Heart left ventricle (tissue), 16 donors: ENCODE measurements at regions not wholly inside any gene's neighbourhood (a gene's known extent, or its start where the extent isn't known, plus 50 kb on each side); places are given as distances from the start of the nearest gene placed in this dataset.

Experiments
- ATAC-seq, 4 donors: fragments of 200-7000 bp; cut with Tn5 transposase; one replicate each; pipeline ENCODE4 v1.9.1; 2020 to 2022; ENCODE audit warnings: moderate library complexity in 4 of 4, mild to moderate bottlenecking in 3 of 4, moderate number of reproducible peaks in 1 of 4
- DNase-seq, 5 donors: peaks; one replicate each; pipeline ENCODE4 v3.0.0-alpha.2; 2020
- H3K27ac ChIP-seq, 12 donors: fragments of 200-600 bp; sonication (generic) in 4 of 12; one replicate each; pipeline versions ENCODE4 v1.5.0 to v1.8.0; 2016 to 2022; ENCODE audit warnings: mild to moderate bottlenecking in 2 of 12
- H3K27me3 ChIP-seq, 9 donors: fragments of 200-600 bp; sonication (generic) in 2 of 9; one replicate each; pipeline versions ENCODE4 v1.5.1 to v1.8.0; 2016 to 2022; ENCODE audit warnings: mild to moderate bottlenecking in 3 of 9
- H3K36me3 ChIP-seq, 9 donors: fragments of 200-600 bp; sonication (generic) in 2 of 9; one replicate each; pipeline versions ENCODE4 v1.5.0 to v1.8.0; 2018 to 2022; ENCODE audit warnings: mild to moderate bottlenecking in 2 of 9
- H3K4me1 ChIP-seq, 12 donors: fragments of 200-600 bp; sonication (generic) in 4 of 12; one replicate each; pipeline versions ENCODE4 v1.5.0 to v1.8.0; 2016 to 2022; ENCODE audit warnings: mild to moderate bottlenecking in 3 of 12
- H3K4me3 ChIP-seq, 12 donors: fragments of 200-600 bp; sonication (generic) in 4 of 12; one replicate each; pipeline versions ENCODE4 v1.5.0 to v1.8.0; 2017 to 2022; ENCODE audit warnings: mild to moderate bottlenecking in 9 of 12, moderate library complexity in 4 of 12
- H3K9me3 ChIP-seq, 12 donors: fragments of 200-600 bp; sonication (generic) in 4 of 12; one replicate each; pipeline versions ENCODE4 v1.5.0 to v1.8.0; 2016 to 2022; ENCODE audit warnings: mild to moderate bottlenecking in 1 of 12
- POLR2A ChIP-seq, 2 donors: fragments of 450-650 bp; IDR thresholded peaks; one replicate each; pipeline ENCODE4 v1.6.1; 2017; ENCODE audit warnings: antibody characterized with exemption in 2 of 2, mild to moderate bottlenecking in 2 of 2, moderate library complexity in 2 of 2
- WGBS, 4 donors: extraction: QIAGEN DNeasy Blood & Tissue Kit in 2 of 4; methylation state at CpG; one replicate each; pipeline versions ENCODE4 v1.1.5 to v1.1.7; 2013 to 2018; 5-methylcytosine and 5-hydroxymethylcytosine counted together
- intact Hi-C, 10 donors: fragments of 100-400 bp; cut with DNase I; formaldehyde crosslinking; loops; one replicate each; pipeline versions ENCODE4 v1.11.1 to v1.14.2; 2022
- TF ChIP-seq, protein P1 (sequence below), 12 donors: fragments of 200-600 bp; sonication (generic) in 4 of 12; IDR thresholded peaks; one replicate each; pipeline versions ENCODE4 v1.5.0 to v1.8.0; 2018 to 2022; ENCODE audit warnings: antibody characterized with exemption in 12 of 12, mild to moderate bottlenecking in 5 of 12
- donor health status: ischemic (EF 13 %, LVEDD 7.1; RV severe dilation, severe dysfunction).
- donor health status: healthy with polysubstance abuse.
- donor health status: DM: no; HTN: yes; CAD: no.
- donor health status: DM: no; HTN: no; CAD: no.
- donor health status: ischemic (EF 25% LVEDD 6.9; RV normal size, moderate dysfunction).
- donor health status: ischemic (EF 25% LVEDD 5.7; RV mildly dilated, moderate dysfunction).
- donor health status: healthy.
- donor health status: DM: yes; HTN: yes; CAD: no.
- donor health status: ischemic (EF 35%, LVEDD 5.7; RV mildly dilated, moderate dysfunction).
- donor health status: nonischemic (EF 11% LVEDD 7.7; RV severe dilation, severe dysfunction).
- donor health status: DM: yes; HTN: yes; CAD: no.
- donor health status: PGD.
- donor health status: ischemic (EF 29% LVEDD 5.4; RV normal size, mild dysfunction).
- donor health status: nonischemic (EF 23%, LVEDD 6.1; RV moderate dilation, normal function).

DNA sequence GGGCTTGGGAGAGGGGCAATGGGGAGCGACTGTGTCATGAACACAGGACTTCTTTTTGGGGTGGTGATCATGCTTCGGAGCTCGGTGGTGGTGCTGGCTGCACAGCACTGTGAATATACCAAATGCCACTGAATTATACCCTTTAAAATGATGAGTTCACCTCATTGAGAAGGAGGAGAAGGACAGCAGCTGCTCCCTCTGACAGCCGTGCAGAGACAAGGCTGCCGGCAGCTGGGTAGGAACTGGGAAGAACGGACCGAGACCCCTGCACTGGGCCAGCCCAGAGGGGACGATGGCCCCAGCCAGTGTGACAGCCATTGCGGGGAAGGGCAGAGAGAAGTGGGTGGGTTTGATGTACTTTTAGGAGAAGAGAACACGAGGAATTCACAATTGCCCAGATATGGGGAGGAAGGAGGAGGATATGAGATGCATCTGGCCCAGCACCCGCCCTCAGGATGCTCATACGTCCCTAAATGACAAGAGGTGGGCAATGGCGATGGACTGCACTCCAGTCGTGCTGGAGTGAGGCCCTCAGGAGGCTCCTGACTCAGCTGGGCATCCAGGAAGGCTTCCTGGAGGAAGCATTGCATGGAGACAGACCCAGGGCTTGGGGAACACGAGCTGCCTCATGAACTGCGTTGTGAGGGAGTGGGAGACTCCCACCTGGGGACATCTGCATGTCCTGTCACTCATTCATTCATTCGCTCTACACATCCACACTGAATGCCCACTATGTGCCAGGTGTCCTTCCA, 64.3 kb upstream of the C14orf180 start:
- peaks cover 0 to 14% (median 3%) of the 10 kb centered on the region in 12 donors for H3K9me3 ChIP-seq
- intact Hi-C loops, result no loop called here
- 76 to 84% (median 81%) methylated on average over 17 of the region's 17 CpGs for WGBS, 4 donors
- ATAC-seq (no peak), DNase-seq (no peak)
- H3K36me3 ChIP-seq, result no peaks in the 10 kb centered on the region
- no peak overlapping the region for H3K27ac ChIP-seq
- peaks cover 0 to 13% (median 0%) of the 10 kb centered on the region in 12 donors for H3K4me1 ChIP-seq
- no peak overlapping the region for H3K4me3 ChIP-seq
- TF ChIP-seq, protein P1, sequence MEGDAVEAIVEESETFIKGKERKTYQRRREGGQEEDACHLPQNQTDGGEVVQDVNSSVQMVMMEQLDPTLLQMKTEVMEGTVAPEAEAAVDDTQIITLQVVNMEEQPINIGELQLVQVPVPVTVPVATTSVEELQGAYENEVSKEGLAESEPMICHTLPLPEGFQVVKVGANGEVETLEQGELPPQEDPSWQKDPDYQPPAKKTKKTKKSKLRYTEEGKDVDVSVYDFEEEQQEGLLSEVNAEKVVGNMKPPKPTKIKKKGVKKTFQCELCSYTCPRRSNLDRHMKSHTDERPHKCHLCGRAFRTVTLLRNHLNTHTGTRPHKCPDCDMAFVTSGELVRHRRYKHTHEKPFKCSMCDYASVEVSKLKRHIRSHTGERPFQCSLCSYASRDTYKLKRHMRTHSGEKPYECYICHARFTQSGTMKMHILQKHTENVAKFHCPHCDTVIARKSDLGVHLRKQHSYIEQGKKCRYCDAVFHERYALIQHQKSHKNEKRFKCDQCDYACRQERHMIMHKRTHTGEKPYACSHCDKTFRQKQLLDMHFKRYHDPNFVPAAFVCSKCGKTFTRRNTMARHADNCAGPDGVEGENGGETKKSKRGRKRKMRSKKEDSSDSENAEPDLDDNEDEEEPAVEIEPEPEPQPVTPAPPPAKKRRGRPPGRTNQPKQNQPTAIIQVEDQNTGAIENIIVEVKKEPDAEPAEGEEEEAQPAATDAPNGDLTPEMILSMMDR (IDR thresholded peaks at IDR 0.05), result no peak
- TF ChIP-seq POLR2A (IDR thresholded peaks at IDR 0.05), result no peak
- peaks cover 0 to 6% (median 0%) of the 10 kb centered on the region in 9 donors for H3K27me3 ChIP-seq

DNA sequence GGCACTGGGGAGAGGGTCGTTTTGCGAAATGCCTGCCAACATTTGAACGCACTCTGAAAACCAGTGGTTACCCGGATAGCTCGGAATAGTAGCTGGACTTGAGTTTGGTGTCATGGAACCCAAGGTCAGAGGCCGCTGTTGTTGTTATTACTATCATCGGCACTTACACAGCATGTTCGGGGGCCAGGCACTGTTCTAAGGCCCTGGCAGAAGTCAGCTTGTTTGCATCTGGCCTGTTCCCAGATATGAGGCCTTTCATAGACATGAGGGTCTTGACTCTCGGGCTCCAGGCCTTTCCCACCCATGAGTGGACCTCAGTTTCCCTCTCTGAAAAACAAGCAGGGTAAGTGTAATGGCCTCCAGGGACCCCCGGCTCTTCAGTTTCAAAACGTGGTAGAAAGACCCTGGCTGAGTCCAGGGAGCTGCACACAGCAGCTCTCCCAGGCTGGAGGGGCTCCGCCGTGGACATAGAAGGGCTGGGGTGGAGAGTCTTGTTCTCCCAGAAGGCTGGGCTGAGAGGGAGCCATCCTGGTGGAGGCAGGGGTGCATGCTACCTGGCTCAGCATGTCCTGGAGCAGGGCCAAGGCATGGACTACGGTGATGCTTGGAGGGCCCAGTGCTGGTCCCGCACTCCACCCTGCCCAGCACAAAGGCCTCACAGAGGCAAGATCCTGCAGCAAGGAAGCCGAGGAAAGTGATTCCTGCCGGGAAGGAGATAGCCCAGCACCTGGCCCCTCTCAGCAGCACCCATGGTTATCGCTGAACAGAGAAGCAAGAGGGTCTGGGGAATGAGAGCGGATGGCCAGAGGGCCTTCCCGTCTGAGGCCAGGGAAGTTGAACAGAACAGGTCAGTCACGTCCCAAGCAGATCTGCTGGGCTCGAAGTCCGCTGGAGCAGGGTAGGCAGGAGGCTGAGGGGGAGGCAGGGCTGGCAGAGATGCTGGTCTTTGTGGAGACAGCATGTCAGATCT, 63.5 kb upstream of the C14orf180 start:
- no peaks in the 10 kb centered on the region for H3K36me3 ChIP-seq
- intact Hi-C loops, result no loop called here
- no peak for TF ChIP-seq POLR2A (IDR thresholded peaks at IDR 0.05)
- TF ChIP-seq, protein P1 (IDR thresholded peaks at IDR 0.05), result no peak
- 81 to 87% (median 86%) methylated on average over 22 to 23 of the region's 23 CpGs for WGBS, 4 donors
- H3K4me1 ChIP-seq, result peaks cover 0 to 7% (median 0%) of the 10 kb centered on the region in 12 donors
- DNase-seq (no peak), ATAC-seq (no peak)
- H3K27ac ChIP-seq, result no peak overlapping the region
- peaks cover 0 to 14% (median 3%) of the 10 kb centered on the region in 12 donors for H3K9me3 ChIP-seq
- no peak overlapping the region for H3K4me3 ChIP-seq
- H3K27me3 ChIP-seq, result peaks cover 0 to 6% (median 0%) of the 10 kb centered on the region in 9 donors

DNA sequence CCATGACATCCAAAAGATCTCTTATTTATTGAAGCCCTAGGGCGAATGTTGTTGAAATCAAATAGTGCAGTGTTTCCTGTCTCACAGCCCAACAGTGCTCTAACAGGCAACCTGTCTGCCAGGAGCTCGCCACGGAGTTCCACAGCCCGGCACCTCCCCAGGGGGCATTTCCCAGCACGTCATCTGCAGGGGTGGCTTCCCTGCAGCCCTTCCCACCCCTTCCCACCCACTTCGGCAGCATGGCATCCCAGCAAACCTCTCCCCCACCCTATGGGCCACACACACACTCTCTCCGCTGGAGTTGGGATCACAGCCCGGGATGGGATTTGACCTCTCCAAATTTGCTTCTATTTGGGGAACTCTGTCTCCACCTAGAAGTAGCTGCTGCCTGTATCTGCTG, 62.7 kb upstream of the C14orf180 start:
- TF ChIP-seq POLR2A (IDR thresholded peaks at IDR 0.05), result no peak
- TF ChIP-seq, protein P1 (IDR thresholded peaks at IDR 0.05), result no peak
- peaks cover 0 to 5% (median 0%) of the 10 kb centered on the region in 12 donors for H3K4me1 ChIP-seq
- H3K9me3 ChIP-seq, result peaks cover 0 to 14% (median 3%) of the 10 kb centered on the region in 12 donors
- ATAC-seq (no peak), DNase-seq (no peak)
- no peak overlapping the region for H3K27ac ChIP-seq
- no peaks in the 10 kb centered on the region for H3K36me3 ChIP-seq
- peaks cover 0 to 6% (median 0%) of the 10 kb centered on the region in 9 donors for H3K27me3 ChIP-seq
- no peak overlapping the region for H3K4me3 ChIP-seq
- intact Hi-C loops, result no loop called here
- 50 to 79% (median 58%) methylated on average over 8 of the region's 8 CpGs for WGBS, 4 donors

DNA sequence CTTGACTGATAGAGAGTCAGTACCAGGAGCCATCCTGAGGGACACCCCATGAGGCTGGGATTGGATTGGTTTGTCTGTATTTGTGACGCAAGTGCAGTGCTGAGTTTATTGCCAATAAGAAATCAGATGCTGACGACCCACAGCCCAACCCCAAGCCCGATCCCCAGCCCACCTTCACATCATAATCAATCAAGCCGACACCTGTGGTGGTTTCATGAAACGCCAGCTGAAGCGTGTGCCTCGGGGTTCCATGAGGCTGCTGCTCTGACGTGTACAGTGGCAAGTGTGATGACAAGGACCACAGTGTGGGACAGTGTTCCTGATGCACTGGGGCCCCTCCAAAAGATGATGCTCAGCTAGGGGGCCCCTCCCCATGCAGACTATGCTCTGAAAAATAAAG, 62.1 kb upstream of the C14orf180 start:
- H3K36me3 ChIP-seq, result no peaks in the 10 kb centered on the region
- DNase-seq (no peak), ATAC-seq (no peak)
- no peak for TF ChIP-seq POLR2A (IDR thresholded peaks at IDR 0.05)
- TF ChIP-seq, protein P1 (IDR thresholded peaks at IDR 0.05), result no peak
- H3K9me3 ChIP-seq, result peaks cover 0 to 14% (median 3%) of the 10 kb centered on the region in 12 donors
- no peak overlapping the region for H3K4me3 ChIP-seq
- 85 to 98% (median 89%) methylated on average over 6 to 8 of the region's 8 CpGs for WGBS, 4 donors
- intact Hi-C loops, result no loop called here
- H3K4me1 ChIP-seq, result peaks cover 0 to 5% (median 0%) of the 10 kb centered on the region in 12 donors
- peaks cover 0 to 6% (median 0%) of the 10 kb centered on the region in 9 donors for H3K27me3 ChIP-seq
- no peak overlapping the region for H3K27ac ChIP-seq
